Adrenal gland (tissue), 5 donors: ENCODE measurements at regions not wholly inside any gene's neighbourhood (a gene's known extent, or its start where the extent isn't known, plus 50 kb on each side); places are given as distances from the start of the nearest gene placed in this dataset.

Experiments used
- POLR2A ChIP-seq, 2 donors: fragments of 450-650 bp; IDR thresholded peaks; one replicate each; pipeline ENCODE4 v1.6.1; 2017; ENCODE audit warnings: antibody characterized with exemption in 2 of 2, mild to moderate bottlenecking in 2 of 2, moderate library complexity in 1 of 2
- TF ChIP-seq, protein P1 (sequence below), 6 experiments: fragments of 450-650 bp in 4 of 6; fragments of 200-600 bp in 2 of 6; sonication (generic) in 1 of 6; IDR thresholded peaks; 1 replicate in 5 of 6; 2 replicates in 1 of 6; pipeline versions ENCODE4 v1.5.1 to v1.8.0; 2016 to 2021; ENCODE audit warnings: antibody characterized with exemption in 6 of 6, mild to moderate bottlenecking in 2 of 6, moderate library complexity in 1 of 6
- donor health status: DM: no; HTN: no; CAD: no.

DNA sequence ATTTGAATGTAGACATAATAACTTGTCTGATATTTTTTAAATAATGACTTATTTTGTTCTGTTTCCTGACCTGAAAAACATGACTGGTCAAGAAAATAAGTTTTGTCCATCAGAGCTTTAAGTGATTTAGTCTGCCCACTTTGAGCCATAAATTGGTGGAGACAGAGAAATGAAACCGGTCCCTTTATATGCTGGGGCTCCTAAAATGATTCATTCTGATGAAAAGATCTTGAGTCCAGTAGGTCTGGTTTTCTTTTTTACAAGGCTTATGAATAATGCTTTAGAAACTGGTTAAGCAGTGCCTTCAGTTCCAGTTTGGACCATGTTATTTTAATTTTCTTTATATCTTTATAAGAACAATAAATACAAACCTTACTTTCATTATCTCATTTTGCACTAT lies 293.2 kb downstream of the DIPK2A start:
- TF ChIP-seq, protein P1, sequence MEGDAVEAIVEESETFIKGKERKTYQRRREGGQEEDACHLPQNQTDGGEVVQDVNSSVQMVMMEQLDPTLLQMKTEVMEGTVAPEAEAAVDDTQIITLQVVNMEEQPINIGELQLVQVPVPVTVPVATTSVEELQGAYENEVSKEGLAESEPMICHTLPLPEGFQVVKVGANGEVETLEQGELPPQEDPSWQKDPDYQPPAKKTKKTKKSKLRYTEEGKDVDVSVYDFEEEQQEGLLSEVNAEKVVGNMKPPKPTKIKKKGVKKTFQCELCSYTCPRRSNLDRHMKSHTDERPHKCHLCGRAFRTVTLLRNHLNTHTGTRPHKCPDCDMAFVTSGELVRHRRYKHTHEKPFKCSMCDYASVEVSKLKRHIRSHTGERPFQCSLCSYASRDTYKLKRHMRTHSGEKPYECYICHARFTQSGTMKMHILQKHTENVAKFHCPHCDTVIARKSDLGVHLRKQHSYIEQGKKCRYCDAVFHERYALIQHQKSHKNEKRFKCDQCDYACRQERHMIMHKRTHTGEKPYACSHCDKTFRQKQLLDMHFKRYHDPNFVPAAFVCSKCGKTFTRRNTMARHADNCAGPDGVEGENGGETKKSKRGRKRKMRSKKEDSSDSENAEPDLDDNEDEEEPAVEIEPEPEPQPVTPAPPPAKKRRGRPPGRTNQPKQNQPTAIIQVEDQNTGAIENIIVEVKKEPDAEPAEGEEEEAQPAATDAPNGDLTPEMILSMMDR (IDR thresholded peaks at IDR 0.05): no peak
- TF ChIP-seq POLR2A (IDR thresholded peaks at IDR 0.05): no peak
